ENCODE measurements at regions not wholly inside any gene's neighbourhood (a gene's known extent, or its start where the extent isn't known, plus 50 kb on each side); places are given as distances from the start of the nearest gene placed in this dataset.

DNA sequence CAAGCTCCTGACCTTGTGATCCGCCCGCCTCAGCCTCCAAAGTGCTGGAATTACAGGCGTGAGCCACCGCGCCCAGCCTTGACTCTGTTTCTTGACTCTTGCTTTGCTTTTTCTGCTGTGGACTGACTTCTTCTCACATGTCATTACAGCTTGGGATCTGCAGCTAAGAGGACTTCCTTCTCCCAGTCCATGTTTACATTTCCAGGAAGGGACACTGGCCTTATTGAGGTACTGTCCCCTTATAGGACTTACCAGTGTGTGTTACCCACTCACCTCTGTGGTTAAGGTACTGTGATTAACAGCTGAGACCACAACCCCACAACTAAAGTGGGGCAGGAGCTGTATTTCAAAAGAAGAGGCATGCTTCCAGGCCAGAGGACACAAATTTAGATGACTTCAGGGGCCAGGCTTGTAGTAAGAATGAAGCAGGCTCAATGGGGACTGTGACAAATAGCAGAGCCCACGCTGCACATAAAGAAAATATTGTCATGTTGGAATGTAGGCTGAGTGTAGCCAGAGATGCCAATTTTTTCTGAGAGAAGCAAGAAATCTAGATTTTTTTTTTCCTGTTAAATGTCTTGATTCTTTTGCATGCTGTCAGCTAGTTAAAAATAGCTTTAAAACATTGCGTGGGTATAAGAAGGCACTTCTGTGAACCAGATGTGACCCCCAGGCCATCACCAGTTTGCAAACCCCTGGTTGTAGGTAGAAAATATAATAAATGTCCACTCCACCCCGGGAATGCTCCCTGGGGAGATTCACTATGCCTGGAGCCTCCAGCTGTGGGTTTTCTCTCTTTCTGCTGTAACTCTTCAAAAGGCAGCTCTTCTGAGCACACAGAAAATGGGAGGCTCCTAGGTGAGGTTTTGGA is 75.0 kb downstream of the PTPDC1 start:
- ChIA-PET CTCF (no interaction called here), POLR2A (no interaction called here)
- Histone ChIP-seq H3K27ac (ENCODE audit: insufficient read depth in 1 of 2, low read depth in 1 of 2, low read length in 2 of 2, poor library complexity in 1 of 2, severe bottlenecking in 2 of 2) (no peak overlapping the region), H3K36me3 (ENCODE audit: control insufficient read depth in 4 of 4, insufficient read depth in 4 of 4, low read length in 3 of 4) (no peaks in the 10 kb centered on the region), H3K9me3 (ENCODE audit: control extremely low read depth in 1 of 5, control insufficient read depth in 4 of 5, insufficient read depth in 2 of 5, low read depth in 1 of 5, low read length in 4 of 5) (no peaks in the 10 kb centered on the region), H3K4me1 (ENCODE audit: control extremely low read depth in 1 of 4, control insufficient read depth in 4 of 4, insufficient read depth in 4 of 4, low read length in 3 of 4) (peaks cover 4 to 50% (median 31%) of the 10 kb centered on the region in 4 experiments), H3K27me3 (replicated peaks in 2 of 5; ENCODE audit: control insufficient read depth in 4 of 5, insufficient read depth in 5 of 5, low read length in 4 of 5) (no peaks in the 10 kb centered on the region), H3K4me3 (ENCODE audit: control insufficient read depth in 1 of 7, extremely low read depth in 1 of 7, insufficient read depth in 4 of 7, low read depth in 2 of 7, low read length in 6 of 7) (no peak overlapping the region)
- DNase-seq, result no peak
- 97% methylated on average over 7 of the region's 8 CpGs for WGBS (ENCODE audit: insufficient coverage)

GRCh38 chr9:94160594-94161501 is 76.6 kb downstream of the PTPDC1 start:
- H3K27me3 ChIP-seq (replicated peaks in 2 of 5; ENCODE audit: control insufficient read depth in 4 of 5, insufficient read depth in 5 of 5, low read length in 4 of 5), result no peaks in the 10 kb centered on the region
- no peak for DNase-seq
- H3K36me3 ChIP-seq (ENCODE audit: control insufficient read depth in 4 of 4, insufficient read depth in 4 of 4, low read length in 3 of 4), result no peaks in the 10 kb centered on the region
- peaks cover 14 to 57% (median 44%) of the 10 kb centered on the region in 4 experiments for H3K4me1 ChIP-seq (ENCODE audit: control extremely low read depth in 1 of 4, control insufficient read depth in 4 of 4, insufficient read depth in 4 of 4, low read length in 3 of 4)
- WGBS (ENCODE audit: insufficient coverage), result 93% methylated on average over 10 of the region's 11 CpGs
- H3K4me3 ChIP-seq (ENCODE audit: control insufficient read depth in 1 of 7, extremely low read depth in 1 of 7, insufficient read depth in 4 of 7, low read depth in 2 of 7, low read length in 6 of 7), result no peak overlapping the region
- ChIA-PET POLR2A (interaction anchor here (0.9 kb wide), 1 partner anchor 24 kb away, joined by 12 read pairs; no protein-coding TSS in a partner anchor), CTCF (interaction anchor here (0.6 kb wide), 1 partner anchor 75 kb away, joined by 3 read pairs; no protein-coding TSS in a partner anchor)
- no peaks in the 10 kb centered on the region for H3K9me3 ChIP-seq (ENCODE audit: control extremely low read depth in 1 of 5, control insufficient read depth in 4 of 5, insufficient read depth in 2 of 5, low read depth in 1 of 5, low read length in 4 of 5)
- H3K27ac ChIP-seq (ENCODE audit: insufficient read depth in 1 of 2, low read depth in 1 of 2, low read length in 2 of 2, poor library complexity in 1 of 2, severe bottlenecking in 2 of 2), result no peak overlapping the region

DNA sequence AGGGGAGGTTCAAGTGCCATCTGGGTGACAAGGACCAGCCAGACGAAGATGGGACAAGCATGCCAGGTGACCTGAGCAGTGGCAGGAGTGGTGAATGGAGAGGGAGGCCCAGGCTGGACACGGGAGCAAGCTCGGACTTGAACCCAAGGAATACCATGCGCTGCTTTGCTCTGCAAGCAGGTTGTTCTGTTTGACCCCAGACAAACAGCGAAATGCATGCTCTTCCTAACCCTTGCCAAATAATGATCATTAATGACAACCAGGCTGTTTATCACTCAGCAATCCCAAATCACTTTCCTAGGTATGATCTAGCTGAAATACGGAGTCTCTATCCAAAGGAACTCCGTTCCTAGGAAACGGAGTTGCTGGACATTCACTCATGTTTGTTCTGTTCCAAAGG is 77.4 kb downstream of the PTPDC1 start:
- Histone ChIP-seq H3K4me3 (ENCODE audit: control insufficient read depth in 1 of 7, extremely low read depth in 1 of 7, insufficient read depth in 4 of 7, low read depth in 2 of 7, low read length in 6 of 7) (no peak overlapping the region), H3K36me3 (ENCODE audit: control insufficient read depth in 4 of 4, insufficient read depth in 4 of 4, low read length in 3 of 4) (no peaks in the 10 kb centered on the region), H3K27ac (ENCODE audit: insufficient read depth in 1 of 2, low read depth in 1 of 2, low read length in 2 of 2, poor library complexity in 1 of 2, severe bottlenecking in 2 of 2) (no peak overlapping the region), H3K9me3 (ENCODE audit: control extremely low read depth in 1 of 5, control insufficient read depth in 4 of 5, insufficient read depth in 2 of 5, low read depth in 1 of 5, low read length in 4 of 5) (no peaks in the 10 kb centered on the region), H3K4me1 (ENCODE audit: control extremely low read depth in 1 of 4, control insufficient read depth in 4 of 4, insufficient read depth in 4 of 4, low read length in 3 of 4) (peaks cover 14 to 49% (median 37%) of the 10 kb centered on the region in 4 experiments), H3K27me3 (replicated peaks in 2 of 5; ENCODE audit: control insufficient read depth in 4 of 5, insufficient read depth in 5 of 5, low read length in 4 of 5) (no peaks in the 10 kb centered on the region)
- DNase-seq, result no peak
- POLR2A ChIA-PET, result no interaction called here
- 98% methylated on average over 8 of the region's 8 CpGs for WGBS (ENCODE audit: insufficient coverage)
- CTCF ChIA-PET, result interaction anchor here (0.6 to 1.1 kb wide), 4 partner anchors 37 to 96 kb away, joined by 3 to 4 read pairs (median 3); no protein-coding TSS in a partner anchor

DNA sequence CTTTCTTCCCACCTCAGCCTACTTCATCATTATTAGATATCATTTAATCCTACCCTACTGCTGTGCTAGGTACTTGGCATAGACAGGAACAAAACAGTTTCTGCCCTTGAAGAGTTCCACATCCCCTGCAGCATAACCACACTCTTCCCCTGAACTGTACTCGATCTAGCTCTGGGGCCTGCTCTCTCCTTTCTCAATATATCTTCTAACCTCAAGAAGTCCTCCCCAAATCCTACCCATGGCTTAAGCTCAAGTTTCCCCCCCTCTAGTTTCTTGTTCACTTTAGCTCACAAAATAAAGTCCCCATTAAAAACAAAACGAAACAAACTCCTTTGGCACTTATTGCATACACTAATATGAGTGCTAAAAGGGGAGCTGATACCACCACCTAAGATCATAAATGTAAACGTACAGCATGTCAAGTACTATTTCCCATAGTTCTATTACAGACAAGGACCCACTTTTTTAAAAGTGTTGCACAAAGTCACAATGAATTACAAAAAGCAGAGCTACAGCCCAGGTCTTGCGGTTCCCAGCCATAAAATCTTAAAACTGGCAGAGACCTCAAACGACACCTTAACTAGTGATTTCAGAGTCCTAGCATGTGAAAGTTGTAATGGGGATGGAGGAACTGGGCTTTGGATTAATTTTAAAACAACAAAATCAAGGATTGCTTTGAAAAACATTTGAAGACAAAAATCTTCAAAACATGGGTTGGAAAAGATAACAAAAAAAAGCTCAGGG is 80.7 kb downstream of the PTPDC1 start:
- WGBS (ENCODE audit: insufficient coverage), result 34% methylated on average over 4 of the region's 5 CpGs
- H3K9me3 ChIP-seq (ENCODE audit: control extremely low read depth in 1 of 5, control insufficient read depth in 4 of 5, insufficient read depth in 2 of 5, low read depth in 1 of 5, low read length in 4 of 5), result no peaks in the 10 kb centered on the region
- H3K27me3 ChIP-seq (replicated peaks in 2 of 5; ENCODE audit: control insufficient read depth in 4 of 5, insufficient read depth in 5 of 5, low read length in 4 of 5), result no peaks in the 10 kb centered on the region
- peak overlapping the region in 4 of 7 experiments; percentile 26 to 97 (median 82) for H3K4me3 ChIP-seq (ENCODE audit: control insufficient read depth in 1 of 7, extremely low read depth in 1 of 7, insufficient read depth in 4 of 7, low read depth in 2 of 7, low read length in 6 of 7)
- peaks cover 0 to 3% (median 1%) of the 10 kb centered on the region in 4 experiments for H3K36me3 ChIP-seq (ENCODE audit: control insufficient read depth in 4 of 4, insufficient read depth in 4 of 4, low read length in 3 of 4)
- H3K4me1 ChIP-seq (ENCODE audit: control extremely low read depth in 1 of 4, control insufficient read depth in 4 of 4, insufficient read depth in 4 of 4, low read length in 3 of 4), result peaks cover 31 to 49% (median 40%) of the 10 kb centered on the region in 4 experiments
- peak overlapping the region; percentile 27 to 54 for H3K27ac ChIP-seq (ENCODE audit: insufficient read depth in 1 of 2, low read depth in 1 of 2, low read length in 2 of 2, poor library complexity in 1 of 2, severe bottlenecking in 2 of 2)
- ChIA-PET CTCF (interaction anchor here (1.1 kb wide), 1 partner anchor 9 kb away, joined by 4 read pairs; no protein-coding TSS in a partner anchor), POLR2A (interaction anchor here (0.7 kb wide), 1 partner anchor 779 kb away, joined by 3 read pairs; no protein-coding TSS in a partner anchor)
- DNase-seq, result peak in 2 of 3 donors; percentile 58 to 68

- Histone ChIP-seq H3K4me3 (ENCODE audit: control insufficient read depth in 1 of 7, extremely low read depth in 1 of 7, insufficient read depth in 4 of 7, low read depth in 2 of 7, low read length in 6 of 7) (peak overlapping the region in 6 of 7 experiments; percentile 67 to 97 (median 82)), H3K4me1 (ENCODE audit: control extremely low read depth in 1 of 4, control insufficient read depth in 4 of 4, insufficient read depth in 4 of 4, low read length in 3 of 4) (peaks cover 31 to 53% (median 40%) of the 10 kb centered on the region in 4 experiments), H3K36me3 (ENCODE audit: control insufficient read depth in 4 of 4, insufficient read depth in 4 of 4, low read length in 3 of 4) (peaks cover 0 to 3% (median 1%) of the 10 kb centered on the region in 4 experiments), H3K27me3 (replicated peaks in 2 of 5; ENCODE audit: control insufficient read depth in 4 of 5, insufficient read depth in 5 of 5, low read length in 4 of 5) (no peaks in the 10 kb centered on the region), H3K9me3 (ENCODE audit: control extremely low read depth in 1 of 5, control insufficient read depth in 4 of 5, insufficient read depth in 2 of 5, low read depth in 1 of 5, low read length in 4 of 5) (no peaks in the 10 kb centered on the region), H3K27ac (ENCODE audit: insufficient read depth in 1 of 2, low read depth in 1 of 2, low read length in 2 of 2, poor library complexity in 1 of 2, severe bottlenecking in 2 of 2) (peak overlapping the region; percentile 97 to 98)
- 15% methylated on average over 31 of the region's 49 CpGs for WGBS (ENCODE audit: insufficient coverage)
- ChIA-PET POLR2A (no interaction called here), CTCF (interaction anchor here (1.1 kb wide), 1 partner anchor 9 kb away, joined by 4 read pairs; no protein-coding TSS in a partner anchor)
- DNase-seq, result peak; percentile 99
These were observed 81.5 kb downstream of the PTPDC1 start for GRCh38 chr9:94165592-94166235.
